ENCODE measurements at regions not wholly inside any gene's neighbourhood (a gene's known extent, or its start where the extent isn't known, plus 50 kb on each side); places are given as distances from the start of the nearest gene placed in this dataset.

- no peak for TF ChIP-seq EWSR1 (IDR thresholded peaks at IDR 0.05; ENCODE audit: borderline replicate concordance, low read depth, partially characterized antibody)
- no peak for TF ChIP-seq ZFPM2 (CRISPR knock-in tag; IDR thresholded peaks at IDR 0.05)
- TF ChIP-seq MAFK (IDR thresholded peaks at IDR 0.05; ENCODE audit: low read length), result no peak
- no peak for TF ChIP-seq ZNF830 (CRISPR knock-in tag; IDR thresholded peaks at IDR 0.05)
- TF ChIP-seq PHB (CRISPR knock-in tag; IDR thresholded peaks at IDR 0.05), result no peak
- no peak for TF ChIP-seq KLF13 (tag; IDR thresholded peaks at IDR 0.05; ENCODE audit: borderline replicate concordance, low read depth)
- TF ChIP-seq CHAMP1 (IDR thresholded peaks at IDR 0.05), result no peak
- no peak for TF ChIP-seq HNRNPL (IDR thresholded peaks at IDR 0.05; ENCODE audit: low read depth, low read length)
- TF ChIP-seq ZNF184 (CRISPR knock-in tag; IDR thresholded peaks at IDR 0.05), result no peak
Measured at GRCh38 chr4:83894831-83895230, 358.9 kb downstream of the GPAT3 start (continued).

- ATAC-seq (no peak), DNase-seq (ENCODE audit: extremely low read depth in 1 of 4, low spot score in 3 of 4) (no peak), FAIRE-seq (no peak)
- Histone ChIP-seq H3K9me3 (replicated peaks; ENCODE audit: control insufficient read depth, insufficient read depth, low read depth, low read length) (no peaks in the 10 kb centered on the region), H3K27me3 (ENCODE audit: control insufficient read depth in 2 of 2, insufficient read depth in 2 of 2, low read length in 2 of 2) (no peaks in the 10 kb centered on the region), H3K79me2 (ENCODE audit: control insufficient read depth, insufficient read depth, low read length) (no peaks in the 10 kb centered on the region), H3K4me2 (ENCODE audit: insufficient read depth, low read length) (no peak overlapping the region), H2AFZ (ENCODE audit: low read depth, low read length) (no peak overlapping the region), H3K4me3 (no peak overlapping the region), H3K27ac (ENCODE audit: extremely low read depth, low read depth, low read length) (no peak overlapping the region), H3K9ac (ENCODE audit: insufficient read depth in 1 of 2, low read depth in 2 of 2, low read length in 2 of 2) (no peak overlapping the region), H4K20me1 (replicated peaks; ENCODE audit: control insufficient read depth, insufficient read depth, low read length) (no peaks in the 10 kb centered on the region; the same call in 1 of the 2 replicates), H3K9me1 (ENCODE audit: control insufficient read depth, insufficient read depth, low read length) (no peaks in the 10 kb centered on the region), H3K36me3 (ENCODE audit: control insufficient read depth, insufficient read depth, low read length) (no peaks in the 10 kb centered on the region), H3K4me1 (replicated peaks in 1 of 2; ENCODE audit: control insufficient read depth in 2 of 2, insufficient read depth in 2 of 2, low read length in 2 of 2) (no peaks in the 10 kb centered on the region; a peak in 1 of 5 replicates)
- ChIA-PET POLR2A (interaction anchor here (1.1 kb wide), 1 partner anchor 16 kb away, joined by 3 read pairs; no protein-coding TSS in a partner anchor), CTCF (ENCODE audit: low intra/inter-chr PET ratio) (no interaction called here)
- no TSS peak for BruUV-seq (replicated peaks)
- intact Hi-C loops (cut with micrococcal nuclease), result no loop called here
- in situ Hi-C loops (cut with MboI), result no loop called here
- WGBS (ENCODE audit: insufficient coverage, low coverage, missing lambda C conversion rate), result 8% methylated on average over 1 of the region's 1 CpG
- no peak for TF ChIP-seq USF2 (CRISPR knock-in tag; IDR thresholded peaks at IDR 0.05)
- no peak for TF ChIP-seq MEIS2 (IDR thresholded peaks at IDR 0.05; ENCODE audit: partially characterized antibody)
- TF ChIP-seq ELK1 (CRISPR knock-in tag; IDR thresholded peaks at IDR 0.05), result no peak
- no peak for TF ChIP-seq POLR2AphosphoS5 (IDR thresholded peaks at IDR 0.05; ENCODE audit: control insufficient read depth, insufficient read depth, low read depth, low read length)
- no peak for TF ChIP-seq ZBTB43 (CRISPR knock-in tag; IDR thresholded peaks at IDR 0.05)
- no peak for TF ChIP-seq CBX3 (IDR thresholded peaks at IDR 0.05; ENCODE audit: borderline replicate concordance in 1 of 2, low read length in 2 of 2)
- no peak for TF ChIP-seq THRB (CRISPR knock-in tag; conservative IDR thresholded peaks at IDR 0.05)
Measured at GRCh38 chr4:83890816-83891215, 354.9 kb downstream of the GPAT3 start.

Measured in K562 (cell line).